Endothelial cell of umbilical vein (primary cell): ENCODE measurements at regions not wholly inside any gene's neighbourhood (a gene's known extent, or its start where the extent isn't known, plus 50 kb on each side); places are given as distances from the start of the nearest gene placed in this dataset.

Experiments used
- CTCF ChIP-seq, 2 donors: IDR thresholded peaks; 1 replicate in 1 of 2; 2 replicates in 1 of 2; pipeline ENCODE4 v1.5.1; 2011; ENCODE audit warnings: low read length in 2 of 2, mild to moderate bottlenecking in 2 of 2, moderate library complexity in 2 of 2, control low read depth in 1 of 2, inconsistent platforms in 1 of 2, low read depth in 1 of 2; ENCODE audit not compliant: insufficient read depth in 1 of 2; ENCODE audit errors: extremely low read depth in 1 of 2
- FOS ChIP-seq: IDR thresholded peaks from 2 replicates; pipeline ENCODE4 v1.6.1; 2011; ENCODE audit warnings: mild to moderate bottlenecking, low read length, moderate library complexity, borderline replicate concordance; ENCODE audit not compliant: insufficient read depth
- POLR2AphosphoS5 ChIP-seq: IDR thresholded peaks from 2 replicates; pipeline ENCODE4 v1.6.1; 2012; ENCODE audit warnings: low read depth, mild to moderate bottlenecking, control low read depth, low read length, moderate library complexity; ENCODE audit not compliant: insufficient read depth

GRCh38 chr11:43558556-43559127 lies 121.9 kb upstream of the HSD17B12 start:
- no peak for TF ChIP-seq CTCF (IDR thresholded peaks at IDR 0.05; ENCODE audit: extremely low read depth in 1 of 2, insufficient read depth in 1 of 2, low read depth in 1 of 2, low read length in 2 of 2)
- no peak for TF ChIP-seq FOS
- TF ChIP-seq POLR2AphosphoS5: no peak
